Endothelial cell of umbilical vein (primary cell): ENCODE measurements at regions not wholly inside any gene's neighbourhood (a gene's known extent, or its start where the extent isn't known, plus 50 kb on each side); places are given as distances from the start of the nearest gene placed in this dataset.

Source experiments
- GATA2 ChIP-seq: IDR thresholded peaks from 2 replicates; pipeline ENCODE4 v1.7.0; 2011; ENCODE audit warnings: low read depth, mild to moderate bottlenecking, moderate library complexity, mixed read lengths, low read length; ENCODE audit not compliant: insufficient read length, insufficient read depth
- POLR2A ChIP-seq: IDR thresholded peaks from 2 replicates; pipeline ENCODE4 v1.6.1; 2012; ENCODE audit warnings: low read depth, mild to moderate bottlenecking, control low read depth, low read length
- TF ChIP-seq, protein P1 (sequence below), 2 donors: IDR thresholded peaks; 1 replicate in 1 of 2; 2 replicates in 1 of 2; pipeline ENCODE4 v1.5.1; 2011; ENCODE audit warnings: low read length in 2 of 2, mild to moderate bottlenecking in 2 of 2, moderate library complexity in 2 of 2, control low read depth in 1 of 2, inconsistent platforms in 1 of 2, low read depth in 1 of 2; ENCODE audit not compliant: insufficient read depth in 1 of 2; ENCODE audit errors: extremely low read depth in 1 of 2

DNA sequence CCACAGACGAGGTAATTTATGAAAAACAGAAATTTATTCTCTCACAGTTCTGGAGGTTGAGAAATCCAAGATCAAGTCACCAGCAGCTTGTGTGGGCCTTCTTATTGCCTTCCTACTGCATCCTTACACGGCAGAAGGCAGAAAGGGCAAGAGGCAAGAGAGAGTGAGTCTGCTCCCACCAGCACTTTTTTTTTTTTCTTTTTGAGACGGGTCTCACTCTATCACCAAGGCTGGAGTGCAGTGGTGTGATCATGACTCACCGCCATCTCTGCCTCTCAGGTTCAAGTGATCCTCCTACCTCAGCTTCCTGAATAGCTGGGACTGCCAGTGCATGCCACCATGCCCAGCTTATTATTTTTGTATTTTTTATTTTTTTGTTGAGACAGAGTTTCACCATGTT is 78.5 kb upstream of the HK2 start:
- TF ChIP-seq, protein P1, sequence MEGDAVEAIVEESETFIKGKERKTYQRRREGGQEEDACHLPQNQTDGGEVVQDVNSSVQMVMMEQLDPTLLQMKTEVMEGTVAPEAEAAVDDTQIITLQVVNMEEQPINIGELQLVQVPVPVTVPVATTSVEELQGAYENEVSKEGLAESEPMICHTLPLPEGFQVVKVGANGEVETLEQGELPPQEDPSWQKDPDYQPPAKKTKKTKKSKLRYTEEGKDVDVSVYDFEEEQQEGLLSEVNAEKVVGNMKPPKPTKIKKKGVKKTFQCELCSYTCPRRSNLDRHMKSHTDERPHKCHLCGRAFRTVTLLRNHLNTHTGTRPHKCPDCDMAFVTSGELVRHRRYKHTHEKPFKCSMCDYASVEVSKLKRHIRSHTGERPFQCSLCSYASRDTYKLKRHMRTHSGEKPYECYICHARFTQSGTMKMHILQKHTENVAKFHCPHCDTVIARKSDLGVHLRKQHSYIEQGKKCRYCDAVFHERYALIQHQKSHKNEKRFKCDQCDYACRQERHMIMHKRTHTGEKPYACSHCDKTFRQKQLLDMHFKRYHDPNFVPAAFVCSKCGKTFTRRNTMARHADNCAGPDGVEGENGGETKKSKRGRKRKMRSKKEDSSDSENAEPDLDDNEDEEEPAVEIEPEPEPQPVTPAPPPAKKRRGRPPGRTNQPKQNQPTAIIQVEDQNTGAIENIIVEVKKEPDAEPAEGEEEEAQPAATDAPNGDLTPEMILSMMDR (IDR thresholded peaks at IDR 0.05; ENCODE audit: extremely low read depth in 1 of 2, insufficient read depth in 1 of 2, low read depth in 1 of 2, low read length in 2 of 2): no peak
- TF ChIP-seq POLR2A (no peak), GATA2 (no peak)
